Dedifferentiated amniotic fluid mesenchymal stem cell (primary cell): ENCODE measurements at regions not wholly inside any gene's neighbourhood (a gene's known extent, or its start where the extent isn't known, plus 50 kb on each side); places are given as distances from the start of the nearest gene placed in this dataset.
"Not testable (repeated sequence)": the region's sequence is repeated elsewhere in the genome, so short reads cannot be mapped to it uniquely, and the experiment has no call there.

ENCODE experiments used
- DNase-seq: peaks from one replicate; pipeline ENCODE4 v3.0.0-alpha.2; 2016; ENCODE audit errors: extremely low spot score

DNA sequence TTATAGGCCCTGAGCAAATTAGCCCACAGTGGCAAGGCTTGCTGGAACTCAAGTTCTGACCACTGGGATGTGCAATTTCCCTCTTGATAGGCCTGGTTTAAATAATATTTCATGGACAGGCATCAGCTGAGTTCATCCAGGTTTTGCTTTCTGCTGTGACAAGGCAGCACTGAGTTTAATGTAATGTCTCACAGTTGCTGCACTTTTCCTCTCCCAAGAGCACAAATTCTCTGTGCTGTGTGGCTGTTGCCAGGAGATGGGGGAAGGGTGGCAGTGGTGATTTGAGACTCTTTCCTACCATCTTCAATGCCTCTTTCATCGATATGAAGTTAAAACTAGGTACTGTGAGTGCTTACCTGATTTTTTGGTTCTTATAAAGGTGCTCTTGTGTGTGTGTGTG is 272.8 kb upstream of the STXBP6 start:
- no peak for DNase-seq

DNA sequence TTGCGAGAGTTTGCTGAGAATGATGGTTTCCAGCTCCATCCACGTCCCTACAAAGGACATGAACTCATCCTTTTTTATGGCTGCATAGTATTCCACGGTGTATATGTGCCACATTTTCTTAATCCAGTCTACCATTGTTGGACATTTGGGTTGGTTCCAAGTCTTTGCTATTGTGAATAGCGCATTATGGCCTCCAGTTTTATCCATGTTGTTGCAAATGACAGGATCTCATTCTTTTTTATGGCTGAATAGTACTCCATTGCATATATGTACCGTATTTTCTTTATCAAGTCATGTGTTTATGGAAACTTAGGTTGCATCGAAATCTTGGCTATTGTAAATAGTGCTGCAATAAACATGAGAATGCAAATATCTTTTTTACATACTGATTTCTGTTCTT is 266.1 kb upstream of the STXBP6 start:
- not testable (repeated sequence) for DNase-seq

DNA sequence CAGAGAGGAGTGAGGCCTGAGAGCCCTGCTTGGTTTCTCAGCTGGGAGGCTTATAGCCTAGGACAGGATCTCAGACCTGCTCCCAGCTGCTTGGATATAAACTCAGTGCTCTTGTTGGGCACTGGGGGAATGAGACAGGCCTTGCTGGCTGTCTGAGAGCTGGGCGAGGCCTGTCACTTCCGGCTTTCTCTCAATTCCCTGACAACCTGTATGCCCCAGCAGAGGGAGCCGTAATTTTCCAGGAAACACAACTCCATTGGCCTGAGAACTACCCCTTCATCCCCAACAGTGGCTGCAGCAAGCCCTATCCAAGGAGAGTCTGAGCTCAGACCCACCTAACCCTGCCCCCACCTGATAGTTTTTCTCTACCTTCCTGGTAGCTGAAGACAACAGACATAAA is 258.3 kb upstream of the STXBP6 start:
- no peak for DNase-seq

DNA sequence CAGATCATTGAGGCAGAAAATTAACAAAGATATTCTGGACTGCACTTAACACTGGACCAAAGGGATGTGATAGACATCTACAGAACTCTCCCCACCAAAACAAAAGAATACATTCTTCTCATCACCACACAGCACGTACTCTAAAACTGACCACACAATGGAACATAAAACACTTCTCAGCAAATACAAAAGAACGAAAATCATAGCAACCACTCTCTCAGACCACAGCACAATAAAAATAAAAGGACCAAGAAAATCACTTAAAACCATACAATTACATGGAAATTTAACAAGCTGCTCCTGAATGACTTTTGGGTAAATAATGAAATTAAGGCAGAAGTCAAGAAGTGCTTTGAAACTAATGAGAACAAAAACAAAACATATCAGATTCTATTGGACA is 254.0 kb upstream of the STXBP6 start:
- no peak for DNase-seq

DNA sequence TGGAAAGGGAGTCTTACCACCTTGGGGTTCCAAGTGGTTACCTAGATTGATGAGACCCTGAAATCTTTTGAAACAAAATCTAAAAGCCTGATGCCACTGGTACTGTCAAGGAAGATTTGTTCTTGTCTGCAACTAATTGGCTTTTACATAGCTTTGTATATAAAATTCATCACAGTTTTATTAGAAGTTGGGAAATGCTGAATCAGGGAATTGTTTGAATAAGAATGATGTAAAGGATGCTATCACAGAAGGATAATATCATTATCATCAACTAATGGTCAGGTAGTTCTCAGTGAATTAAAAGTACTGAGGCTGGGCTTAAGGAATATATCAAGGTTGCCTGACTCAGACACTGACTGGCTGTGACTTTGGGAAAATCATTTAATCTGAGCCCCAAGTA is 248.3 kb upstream of the STXBP6 start:
- DNase-seq: no peak

DNA sequence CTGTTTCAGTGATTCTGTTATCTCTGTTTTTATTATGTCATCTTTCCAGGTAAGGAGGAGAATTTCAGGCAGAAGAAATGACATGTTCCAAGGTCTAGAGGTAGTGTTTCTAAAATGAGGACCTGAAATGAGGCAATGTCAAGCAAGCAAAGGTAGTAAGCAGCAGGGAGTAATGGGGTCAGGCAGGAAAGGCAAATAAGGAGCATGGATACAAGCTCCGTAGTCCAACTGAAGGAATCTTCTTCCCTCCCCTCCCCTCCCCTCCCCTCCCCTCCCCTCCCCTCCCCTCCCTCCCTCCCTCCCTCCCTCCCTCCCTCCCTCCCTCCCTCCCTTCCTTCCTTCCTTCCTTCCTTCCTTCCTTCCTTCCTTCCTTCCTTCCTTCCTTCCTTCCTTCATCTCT is 240.2 kb upstream of the STXBP6 start:
- not testable (repeated sequence) for DNase-seq

DNA sequence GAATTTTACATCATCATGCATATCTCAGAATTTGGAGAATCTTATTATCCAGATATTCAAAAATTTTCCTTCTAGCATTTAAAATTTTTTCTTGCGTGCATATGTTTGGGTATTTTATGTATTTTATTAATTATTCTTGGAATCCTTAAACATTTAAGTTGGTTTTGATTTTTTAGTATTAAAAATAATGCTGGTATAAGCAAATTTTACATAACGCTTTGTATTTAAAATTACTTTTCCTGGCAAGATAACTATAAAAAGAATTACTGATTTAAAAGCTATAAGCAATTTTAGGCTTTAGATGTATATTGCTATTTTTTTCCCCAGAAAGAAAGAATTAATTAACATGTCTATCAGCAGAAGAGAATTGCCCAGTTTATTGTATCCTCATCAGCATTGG is 224.6 kb upstream of the STXBP6 start:
- no peak for DNase-seq

DNA sequence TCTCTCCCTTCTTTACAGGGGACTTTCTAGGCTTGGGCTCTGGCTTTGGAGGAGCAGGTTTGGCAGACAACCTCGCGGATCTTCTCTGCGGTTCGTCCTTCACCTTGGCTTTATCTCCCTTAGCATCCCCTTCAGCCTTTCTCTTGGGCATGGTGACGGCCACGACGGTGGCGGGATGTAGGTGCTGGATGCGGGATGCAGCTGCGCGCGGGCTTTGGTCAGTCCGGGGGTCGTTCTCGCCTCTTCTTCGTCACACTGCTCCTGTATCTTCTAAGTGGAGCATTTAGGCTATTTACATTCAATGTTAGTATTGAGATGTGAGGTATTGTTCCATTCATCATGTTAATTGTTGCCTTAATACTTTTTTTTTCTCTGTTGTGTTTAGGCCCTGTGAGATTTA is 217.2 kb upstream of the STXBP6 start:
- no peak for DNase-seq

DNA sequence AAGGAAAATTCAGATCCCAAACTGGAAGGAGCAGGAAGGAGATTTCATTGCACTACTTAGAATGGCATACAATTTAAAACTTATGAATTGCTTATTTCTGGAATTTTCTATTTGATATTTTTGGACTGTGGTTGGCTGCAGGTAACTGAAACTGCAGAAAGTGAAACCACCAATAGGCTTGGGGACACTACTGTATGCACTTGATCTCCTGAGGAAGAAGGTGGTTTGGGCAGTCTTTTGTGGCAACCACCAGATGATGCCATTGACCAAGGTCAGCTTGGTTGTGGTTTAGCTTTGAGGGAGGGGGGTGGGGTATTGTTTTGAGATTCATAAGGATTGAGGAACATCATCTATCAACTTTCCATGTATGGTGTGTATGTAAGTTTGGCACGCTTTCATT is 209.5 kb upstream of the STXBP6 start:
- DNase-seq: no peak

DNA sequence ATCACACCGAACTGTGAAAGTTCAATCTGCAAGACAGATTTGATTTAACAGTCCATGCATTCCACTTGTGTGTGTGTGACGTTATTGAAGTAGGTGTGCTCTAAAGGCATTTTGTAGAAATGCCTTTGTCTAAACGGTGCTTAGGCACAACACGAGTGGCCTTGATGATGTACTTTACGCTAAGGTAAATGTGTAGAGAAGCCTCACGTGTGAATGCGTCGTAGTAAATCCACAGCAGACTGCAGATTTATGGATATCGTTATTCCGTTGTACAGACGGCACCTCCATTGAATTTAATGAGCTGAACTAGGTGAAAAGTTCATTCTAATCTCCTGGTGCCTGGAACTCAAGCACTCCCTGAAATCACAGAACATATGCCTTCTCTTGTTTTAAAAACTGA is 202.8 kb upstream of the STXBP6 start:
- DNase-seq: no peak

DNA sequence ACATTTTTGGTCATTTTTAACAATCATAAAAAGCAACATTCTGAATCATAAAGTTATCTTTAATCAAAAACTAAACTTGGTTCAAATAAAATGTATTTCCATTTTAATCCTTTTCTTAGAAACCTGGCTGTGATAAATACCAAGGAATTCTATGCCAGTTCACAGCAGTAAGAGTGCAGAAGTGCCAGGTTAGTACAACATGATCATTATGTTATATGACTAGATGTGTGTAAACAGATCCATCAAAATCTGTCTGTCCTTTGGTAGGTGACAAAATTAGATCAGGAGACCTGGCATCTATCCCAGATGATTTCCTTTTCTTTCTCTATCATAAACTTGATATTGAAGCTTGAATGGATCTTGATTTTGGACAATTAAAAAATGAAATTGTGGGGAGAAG is 200.6 kb upstream of the STXBP6 start:
- no peak for DNase-seq

DNA sequence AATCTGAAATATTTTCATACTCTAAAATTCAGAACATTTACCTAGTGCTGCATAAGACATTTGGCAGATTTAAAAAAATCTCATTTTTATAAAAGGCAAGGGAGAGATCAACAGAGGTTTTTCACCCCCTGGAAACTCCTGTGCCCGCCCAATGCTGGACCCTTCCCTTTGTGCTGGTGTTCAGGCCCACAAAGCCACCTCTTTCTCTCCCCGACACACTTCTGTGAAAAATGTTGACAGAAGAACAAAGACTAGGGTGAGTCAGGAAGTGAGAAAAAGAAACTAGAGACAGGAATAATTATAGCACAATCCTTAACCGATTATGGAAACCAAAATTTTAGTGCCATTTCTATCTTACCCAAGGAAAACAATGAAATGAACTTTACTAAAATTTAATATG is 197.7 kb upstream of the STXBP6 start:
- no peak for DNase-seq

DNA sequence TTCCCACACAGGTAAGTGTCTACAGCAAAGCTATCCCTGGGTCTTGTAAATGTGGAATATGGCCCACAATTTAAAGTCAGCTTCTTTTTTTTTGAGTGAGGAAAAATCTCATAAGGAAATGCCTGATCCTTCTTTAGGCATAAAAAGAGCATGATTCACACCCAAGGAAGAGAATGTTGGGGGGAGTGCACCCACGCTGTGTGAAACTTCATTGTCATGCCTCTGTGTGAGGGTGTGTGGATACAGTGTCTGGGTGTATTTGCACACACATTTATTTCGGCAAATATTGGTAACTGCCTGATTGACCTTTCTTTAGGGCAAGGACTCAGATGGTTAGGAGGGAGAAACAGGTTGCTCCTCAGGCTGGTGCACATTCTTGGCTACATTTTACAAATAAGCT is 196.8 kb upstream of the STXBP6 start:
- DNase-seq: no peak

DNA sequence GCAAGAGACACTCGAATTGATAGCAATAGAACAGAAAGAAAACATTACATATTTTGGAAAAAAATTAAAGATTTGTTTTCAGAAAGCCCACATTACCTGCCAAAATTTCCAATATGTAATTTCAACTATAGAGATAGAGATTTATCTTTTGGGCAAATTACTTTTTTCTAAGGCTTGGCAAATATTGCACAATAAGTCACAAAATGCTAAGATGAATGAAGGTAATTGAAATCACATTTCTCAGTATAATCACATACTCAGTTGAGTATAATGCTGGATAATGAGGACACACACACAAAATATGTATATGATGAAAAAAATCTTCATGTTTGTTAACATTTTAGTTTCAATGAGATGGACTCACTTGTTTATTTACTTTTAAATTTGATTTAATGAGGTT is 189.2 kb upstream of the STXBP6 start:
- no peak for DNase-seq

DNA sequence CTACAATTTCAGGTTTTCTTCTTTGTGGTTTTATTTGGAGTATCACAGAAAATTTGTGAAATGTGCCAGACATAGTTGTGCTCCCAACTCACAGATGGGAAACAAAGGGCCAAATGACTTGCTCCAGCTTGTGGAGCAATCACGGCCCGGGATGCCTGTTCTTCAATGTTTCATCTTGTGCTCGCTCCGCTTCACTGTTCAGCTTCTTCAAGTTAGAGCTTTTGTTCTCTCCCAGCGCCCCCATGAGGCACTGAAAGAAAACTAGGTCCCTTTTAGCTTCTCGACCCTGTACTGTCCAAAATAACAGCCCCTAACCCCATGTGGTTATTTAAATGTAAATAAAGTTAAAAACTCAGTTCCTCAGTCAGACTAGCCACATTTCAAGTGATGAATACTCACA is 187.9 kb upstream of the STXBP6 start:
- DNase-seq: peak; percentile 57

DNA sequence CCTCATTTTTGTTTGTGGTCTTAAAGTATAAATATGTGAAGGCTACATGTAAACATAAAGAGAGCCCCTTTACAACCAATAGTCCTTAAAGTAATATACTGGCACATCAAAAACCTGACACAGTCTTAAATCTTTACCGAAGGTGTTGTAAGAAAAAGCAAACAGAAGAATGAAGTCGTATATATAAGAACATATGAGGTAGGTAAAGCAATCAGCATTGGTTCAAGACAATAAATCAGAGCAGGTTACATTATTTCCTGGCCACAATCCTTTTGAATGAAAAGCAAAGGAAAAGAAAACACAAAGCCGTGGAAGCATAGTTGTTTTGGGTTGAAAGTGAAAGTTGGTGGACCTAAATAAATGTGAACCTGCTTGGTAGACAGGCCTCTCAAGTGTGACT is 183.7 kb upstream of the STXBP6 start:
- DNase-seq: no peak

DNA sequence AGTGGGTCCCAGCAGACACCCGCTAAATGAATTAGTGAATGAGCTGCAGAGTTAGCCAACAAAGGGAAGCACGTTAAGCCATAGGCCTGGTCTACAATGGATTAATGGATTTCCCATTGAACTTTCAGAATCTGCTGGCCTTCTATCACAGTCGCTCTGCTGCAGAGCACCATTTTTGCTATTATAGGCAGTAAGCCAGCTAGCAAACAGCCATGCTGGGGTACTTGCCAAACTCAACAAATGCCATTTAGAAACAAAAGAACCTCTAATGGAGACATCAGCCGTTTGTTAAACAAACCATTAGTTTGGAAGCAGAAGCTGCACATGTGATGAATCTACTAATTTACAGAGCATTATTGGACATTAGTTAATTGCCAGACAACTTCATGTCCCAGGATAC is 181.1 kb upstream of the STXBP6 start:
- DNase-seq: no peak

DNA sequence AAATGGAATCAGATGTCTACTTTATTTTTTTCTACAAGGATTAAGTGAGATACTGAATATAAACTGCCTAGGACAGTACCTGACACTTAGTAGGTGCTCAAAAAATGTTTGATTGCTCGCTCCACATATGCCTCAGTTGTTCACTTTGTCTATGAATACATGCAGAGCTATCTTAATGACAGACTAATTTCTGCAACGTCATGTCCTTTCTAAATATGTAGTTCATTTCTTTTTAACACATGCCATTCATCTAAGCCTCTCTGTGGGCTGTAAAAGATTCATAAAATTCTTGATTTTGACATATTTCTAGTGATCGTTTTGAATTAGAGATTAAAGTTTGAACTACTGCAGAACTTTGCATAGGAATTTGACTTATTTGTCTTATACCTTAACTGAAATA is 176.3 kb upstream of the STXBP6 start:
- no peak for DNase-seq

DNA sequence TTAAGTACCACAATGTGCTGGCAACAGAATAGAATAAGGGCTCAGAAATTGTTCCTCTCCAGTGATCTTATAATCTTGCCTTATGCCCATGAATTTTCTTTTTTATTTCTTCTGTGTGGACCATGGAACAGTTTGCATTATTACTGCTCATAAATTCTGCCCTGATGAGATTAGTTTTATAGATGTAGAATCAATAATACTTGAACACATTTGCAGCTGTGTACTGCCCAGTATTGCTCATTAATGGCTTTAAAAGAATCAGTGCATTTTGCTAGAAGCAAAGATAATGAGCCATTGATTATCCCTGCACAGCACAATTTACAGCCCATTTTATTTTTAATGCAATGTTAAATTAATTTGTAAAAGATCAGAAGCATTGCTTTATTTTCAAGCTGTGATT is 172.3 kb upstream of the STXBP6 start:
- no peak for DNase-seq

DNA sequence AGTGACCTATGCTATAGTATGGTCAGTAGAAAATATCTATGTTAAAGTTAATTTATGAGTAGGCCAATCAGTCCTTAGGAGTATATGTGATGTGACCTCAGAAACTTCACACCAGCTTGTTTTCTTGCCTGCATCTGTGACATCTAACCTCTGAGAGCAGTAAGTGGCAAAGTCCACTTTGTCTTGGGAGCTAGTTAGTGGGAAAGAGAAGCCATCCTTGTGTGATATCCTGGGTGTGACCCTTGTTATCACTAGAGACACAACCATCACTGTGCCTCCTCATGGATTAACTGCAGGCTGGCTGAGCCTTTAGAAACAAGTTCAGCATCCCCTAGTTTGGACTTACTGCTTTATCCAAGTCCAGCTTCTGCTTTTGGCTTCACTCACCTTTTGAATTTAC is 170.6 kb upstream of the STXBP6 start:
- no peak for DNase-seq

DNA sequence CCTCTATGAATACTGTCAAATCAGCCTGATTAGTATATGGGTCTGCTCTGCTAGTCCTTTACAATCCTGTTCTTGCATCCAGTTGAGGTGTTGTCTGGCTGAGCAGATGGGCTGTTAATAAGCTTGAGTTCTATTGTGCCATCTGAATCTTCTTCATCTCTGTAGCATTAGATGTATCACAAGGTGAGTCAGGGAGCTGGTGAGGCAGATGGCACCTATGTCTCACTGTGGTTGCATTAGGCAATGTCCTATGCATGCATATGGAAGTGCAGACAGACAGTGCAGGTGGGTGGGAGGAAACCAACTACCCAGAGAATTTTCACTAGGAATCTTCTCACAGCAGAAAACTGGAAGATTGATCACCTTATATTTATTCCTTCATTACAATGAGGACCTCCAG is 165.7 kb upstream of the STXBP6 start:
- no peak for DNase-seq

DNA sequence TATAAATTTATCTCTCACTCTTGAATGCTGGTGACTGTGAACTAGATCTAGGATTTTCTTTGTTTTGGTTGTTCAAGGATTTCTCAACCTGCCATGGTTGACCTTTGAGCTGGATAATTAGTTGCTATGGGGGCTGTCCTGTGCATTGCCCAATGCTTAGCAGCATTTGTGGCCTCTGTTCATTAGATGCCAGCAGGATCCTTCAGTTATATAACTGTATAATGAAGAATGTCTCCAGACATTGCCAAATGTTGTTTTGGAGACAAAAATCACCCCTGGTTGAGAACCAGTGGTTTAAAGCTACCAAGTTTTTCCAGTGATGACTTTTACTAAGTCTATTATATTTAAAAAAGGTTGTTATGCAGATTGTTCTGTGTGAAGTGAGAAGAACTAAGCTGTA is 147.9 kb upstream of the STXBP6 start:
- DNase-seq: no peak

DNA sequence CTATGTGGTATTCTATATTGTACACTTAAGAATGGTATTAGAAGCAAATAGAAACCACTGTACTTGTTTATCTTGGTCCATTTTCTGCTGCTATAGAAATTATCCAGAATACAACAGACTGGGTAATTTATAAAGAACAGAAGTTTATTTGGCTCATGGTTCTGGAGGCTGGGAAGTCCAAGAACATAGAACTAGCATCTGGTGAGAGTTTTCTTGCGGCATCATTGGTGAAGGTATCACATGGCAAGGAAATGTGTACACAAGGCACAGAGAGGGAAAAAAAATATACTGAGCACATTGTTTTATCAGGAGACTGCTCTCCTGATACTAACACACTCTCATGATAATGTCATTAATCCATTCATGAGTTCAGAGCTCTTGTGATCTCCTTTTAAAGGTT is 130.3 kb upstream of the STXBP6 start:
- no peak for DNase-seq

DNA sequence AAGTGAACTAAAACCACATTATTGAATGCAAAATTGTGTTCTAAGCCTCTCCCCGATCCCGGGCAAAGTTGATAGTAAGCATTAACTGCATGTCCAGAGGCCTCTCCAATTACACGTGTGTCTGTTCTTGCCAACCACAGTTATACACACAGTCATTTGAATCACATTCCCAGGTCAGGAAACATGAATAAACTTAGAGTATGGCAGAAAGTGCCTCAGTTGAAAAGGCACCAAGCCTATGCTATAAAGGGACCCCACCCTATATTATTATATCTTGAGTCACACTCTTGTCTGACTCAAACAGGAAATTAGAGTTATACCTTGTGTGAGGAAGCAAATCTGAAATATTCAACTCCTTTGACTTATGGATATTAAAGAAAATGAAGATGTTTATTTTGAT is 128.3 kb upstream of the STXBP6 start:
- DNase-seq: no peak
